IMR-90 (cell line): ENCODE measurements at regions not wholly inside any gene's neighbourhood (a gene's known extent, or its start where the extent isn't known, plus 50 kb on each side); places are given as distances from the start of the nearest gene placed in this dataset.
"Not testable (repeated sequence)": the region's sequence is repeated elsewhere in the genome, so short reads cannot be mapped to it uniquely, and the experiment has no call there.

Experiments
- ATAC-seq: fragments of 200-7000 bp; cut with Tn5 transposase; 2 replicates; pipeline ENCODE4 v1.9.1; 2020; ENCODE audit warnings: low read depth, mild to moderate bottlenecking, moderate library complexity
- BruUV-seq: library from RNA; stranded (reverse); fragments of 400-500 nt; replicated peaks from 2 replicates; lab custom pipeline; 2021; lab: Mats Ljungman, UMichigan
- CTCF ChIA-PET: fragments of 300-600 bp; formaldehyde crosslinking; extraction: SDS; loops from one replicate; lab custom pipeline; 2021; ENCODE audit warnings: antibody characterized with exemption; lab: Yijun Ruan, JAX
- POLR2A ChIA-PET: fragments of 300-600 bp; sonication (Branson Sonifier 250); formaldehyde crosslinking; loops from one replicate; lab custom pipeline; 2022; ENCODE audit warnings: antibody characterized with exemption; ENCODE audit not compliant: unreplicated experiment; lab: Charles Lee
- DNase-seq: peaks from one replicate; pipeline ENCODE4 v3.0.0; 2013
- H2AFZ ChIP-seq: replicated peaks from 2 replicates; pipeline ENCODE3; 2013; ENCODE audit warnings: low read length, mild to moderate bottlenecking; ENCODE audit not compliant: poor library complexity
- H2AK5ac ChIP-seq: 2 replicates; pipeline ENCODE4 v1.6.1; 2013; ENCODE audit warnings: low read depth, low read length, inconsistent platforms
- H2AK9ac ChIP-seq: replicated peaks from 2 replicates; pipeline ENCODE3; 2013; ENCODE audit warnings: mild to moderate bottlenecking, low read depth, low read length, moderate library complexity; ENCODE audit not compliant: poor library complexity
- H2BK120ac ChIP-seq: 2 replicates; pipeline ENCODE4 v1.6.1; 2013; ENCODE audit warnings: low read depth, low read length, inconsistent platforms
- H2BK15ac ChIP-seq: 3 replicates; pipeline ENCODE4 v1.6.1; 2013; ENCODE audit warnings: low read depth, low read length, inconsistent platforms
- H2BK20ac ChIP-seq: 2 replicates; pipeline ENCODE4 v1.6.1; 2013; ENCODE audit warnings: low read depth, mild to moderate bottlenecking, inconsistent platforms, low read length, moderate library complexity
- H2BK5ac ChIP-seq: 2 replicates; pipeline ENCODE4 v1.6.1; 2013; ENCODE audit warnings: mild to moderate bottlenecking, low read depth, low read length, inconsistent platforms; ENCODE audit not compliant: poor library complexity, severe bottlenecking
- H3K14ac ChIP-seq: replicated peaks from 2 replicates; pipeline ENCODE4 v1.6.1; 2013; ENCODE audit warnings: low read depth, low read length, inconsistent platforms
- H3K18ac ChIP-seq: 2 replicates; pipeline ENCODE4 v1.6.1; 2013; ENCODE audit warnings: low read depth, low read length, control low read depth
- H3K23ac ChIP-seq: 2 replicates; pipeline ENCODE4 v1.6.1; 2013; ENCODE audit warnings: low read depth, low read length, inconsistent platforms
- H3K27ac ChIP-seq: 2 replicates; pipeline ENCODE4 v1.5.1; 2013; ENCODE audit warnings: mild to moderate bottlenecking, control low read depth, low read length; ENCODE audit not compliant: insufficient read depth
- H3K27me3 ChIP-seq: 2 replicates; pipeline ENCODE4 v1.6.1; 2013; ENCODE audit warnings: low read length; ENCODE audit not compliant: control insufficient read depth, insufficient read depth
- H3K36me3 ChIP-seq: 2 replicates; pipeline ENCODE4 v1.6.1; 2013; ENCODE audit warnings: low read length, mixed read lengths; ENCODE audit not compliant: control insufficient read depth, insufficient read depth
- H3K4ac ChIP-seq: 2 replicates; pipeline ENCODE4 v1.6.1; 2013; ENCODE audit warnings: low read depth, low read length, inconsistent platforms
- H3K4me1 ChIP-seq: 2 replicates; pipeline ENCODE4 v1.6.1; 2013; ENCODE audit warnings: low read length, mixed read lengths; ENCODE audit not compliant: control insufficient read depth, insufficient read depth
- H3K4me2 ChIP-seq: 2 replicates; pipeline ENCODE4 v1.6.1; 2013; ENCODE audit warnings: low read depth, mild to moderate bottlenecking, control low read depth, low read length, moderate library complexity
- H3K4me3 ChIP-seq: 2 replicates; pipeline ENCODE4 v1.5.1; 2013; ENCODE audit warnings: low read depth, mild to moderate bottlenecking, control low read depth, low read length, moderate library complexity; ENCODE audit not compliant: insufficient read depth
- H3K56ac ChIP-seq: 2 replicates; pipeline ENCODE4 v1.6.1; 2013; ENCODE audit warnings: low read length, inconsistent platforms; ENCODE audit not compliant: insufficient read depth; ENCODE audit errors: extremely low read depth
- H3K79me1 ChIP-seq, 2 experiments: 2 replicates each; pipeline ENCODE4 v1.6.1; 2013; ENCODE audit warnings: low read length in 2 of 2, inconsistent platforms in 1 of 2, low read depth in 1 of 2
- H3K9ac ChIP-seq: 2 replicates; pipeline ENCODE4 v1.6.1; 2013; ENCODE audit warnings: low read depth, low read length, control low read depth
- H3K9me1 ChIP-seq: 2 replicates; pipeline ENCODE4 v1.6.1; 2013; ENCODE audit warnings: low read length, inconsistent platforms; ENCODE audit not compliant: insufficient read depth
- H3K9me3 ChIP-seq: 2 replicates; pipeline ENCODE4 v1.6.1; 2013; ENCODE audit warnings: low read length; ENCODE audit not compliant: control insufficient read depth, insufficient read depth
- H4K20me1 ChIP-seq: 2 replicates; pipeline ENCODE4 v1.6.1; 2013; ENCODE audit warnings: low read length, inconsistent platforms; ENCODE audit not compliant: insufficient read depth
- H4K5ac ChIP-seq: 2 replicates; pipeline ENCODE4 v1.6.1; 2013; ENCODE audit warnings: mild to moderate bottlenecking, low read depth, low read length, control low read depth
- H4K8ac ChIP-seq, 2 experiments: 2 replicates each; pipeline ENCODE4 v1.6.1; 2013; ENCODE audit warnings: low read depth in 2 of 2, low read length in 2 of 2, control low read depth in 1 of 2, inconsistent platforms in 1 of 2
- H4K91ac ChIP-seq: 2 replicates; pipeline ENCODE4 v1.6.1; 2013; ENCODE audit warnings: low read depth, low read length, inconsistent platforms; ENCODE audit not compliant: insufficient read depth
- WGBS, 2 experiments: methylation state at CpG; one replicate each; pipeline versions ENCODE4 v1.1.5 to v1.1.7; 2013; ENCODE audit warnings: missing lambda C conversion rate in 2 of 2; ENCODE audit not compliant: insufficient read length in 1 of 2; ENCODE audit errors: extremely low coverage in 2 of 2; 5-methylcytosine and 5-hydroxymethylcytosine counted together
- dilution Hi-C: fragments of 300-500 bp; cut with HindIII; formaldehyde crosslinking; loops from one replicate; pipeline ENCODE4 v1.14.3; 2018; ENCODE audit warnings: low sequenced_read_pairs; ENCODE audit not compliant: unreplicated experiment
- in situ Hi-C: fragments of 300-500 bp; cut with MboI; formaldehyde crosslinking; loops from 3 replicates; pipeline ENCODE4 v1.14.3; 2019; ENCODE audit warnings: low sequenced_read_pairs, inconsistent platforms, mixed read lengths
- intact Hi-C: fragments of 100-400 bp; cut with micrococcal nuclease; formaldehyde crosslinking; loops from 2 replicates; pipeline ENCODE4 v1.10.0; 2022

DNA sequence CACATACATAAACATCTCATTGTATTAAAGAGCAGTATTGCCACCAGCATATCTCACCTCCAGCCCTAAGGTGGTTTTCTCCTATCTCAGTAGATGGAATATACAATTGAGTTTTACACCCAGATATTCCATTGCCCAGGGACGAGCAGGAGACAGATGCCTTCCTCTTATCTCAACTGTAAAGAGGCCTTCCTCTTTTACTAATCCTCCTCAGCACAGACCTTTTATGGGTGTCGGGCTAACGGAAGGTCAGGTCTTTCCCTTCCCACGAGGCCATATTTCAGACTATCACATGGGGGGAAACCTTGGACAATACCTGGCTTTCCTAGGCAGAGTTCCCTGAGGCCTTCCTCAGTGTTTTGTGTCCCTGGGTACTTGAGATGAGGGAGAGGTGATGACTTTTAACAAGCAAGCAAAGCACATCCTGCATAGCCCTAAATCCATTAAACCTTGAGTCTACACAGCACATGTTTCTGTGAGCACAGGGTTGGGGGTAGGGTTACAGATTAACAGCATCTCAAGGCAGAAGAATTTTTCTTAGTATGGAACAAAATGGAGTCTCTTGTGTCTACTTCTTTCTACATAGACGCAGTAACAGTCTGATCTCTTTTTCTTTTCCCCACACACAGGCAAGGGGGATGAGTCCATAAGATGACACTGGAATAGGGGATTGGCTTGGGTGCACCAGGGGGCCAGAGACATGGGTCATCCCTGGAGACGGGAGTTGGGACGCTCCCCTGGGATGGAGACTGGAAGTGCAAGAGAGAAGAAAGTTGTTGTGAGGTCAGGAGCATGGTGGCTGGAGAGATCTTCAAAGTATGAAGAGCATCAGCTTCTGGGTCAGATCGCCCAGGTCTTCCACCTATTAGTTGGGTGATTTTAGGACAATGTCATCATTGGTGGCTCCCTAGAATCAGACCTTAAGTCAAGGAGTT lies 82.5 kb upstream of the ADGRA3 start:
- not testable (repeated sequence) for H2BK15ac ChIP-seq, BruUV-seq

DNA sequence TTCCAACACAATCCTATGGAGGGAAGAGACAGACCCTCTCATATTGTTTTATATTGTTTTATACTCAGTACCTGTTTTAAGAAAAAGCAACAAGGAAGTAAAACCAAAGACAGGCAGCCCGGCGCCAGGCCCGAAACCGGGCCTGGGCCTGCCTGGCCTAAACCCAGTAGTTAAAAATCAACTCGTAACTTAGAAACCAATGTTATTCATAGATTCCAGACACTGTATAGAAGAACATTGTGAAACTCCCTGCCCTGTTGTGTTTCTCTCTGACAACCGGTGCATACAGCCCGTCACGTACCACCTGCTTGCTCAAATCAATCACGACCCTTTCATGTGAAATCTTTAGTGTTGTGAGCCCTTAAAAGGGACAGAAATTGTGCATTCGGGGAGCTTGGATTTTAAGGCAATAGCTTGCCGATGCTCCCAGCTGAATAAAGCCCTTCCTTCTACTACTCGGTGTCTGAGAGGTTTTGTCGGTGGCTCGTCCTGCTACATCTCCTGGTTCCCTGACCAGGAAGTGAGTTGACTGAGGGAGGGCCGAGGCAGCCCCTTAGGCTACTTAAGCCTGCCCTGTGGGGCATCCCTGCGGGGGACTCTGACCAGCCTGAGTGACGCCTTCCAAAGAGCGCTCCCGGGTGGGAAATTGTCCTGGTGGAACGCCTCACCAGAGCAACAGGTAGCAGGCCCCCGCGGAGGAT lies 83.5 kb upstream of the ADGRA3 start:
- H3K9me3 ChIP-seq, H3K27ac ChIP-seq, H2AK9ac ChIP-seq, H2BK20ac ChIP-seq, DNase-seq, H3K79me1 ChIP-seq, dilution Hi-C loops, H3K23ac ChIP-seq, H3K4me1 ChIP-seq, H3K9me1 ChIP-seq, H3K56ac ChIP-seq, BruUV-seq, H3K9ac ChIP-seq, H2BK15ac ChIP-seq, H3K4ac ChIP-seq, H2BK5ac ChIP-seq, CTCF ChIA-PET, intact Hi-C loops, H3K27me3 ChIP-seq, H4K91ac ChIP-seq, H3K4me3 ChIP-seq, ATAC-seq, H3K18ac ChIP-seq, in situ Hi-C loops, H4K8ac ChIP-seq, H2AK5ac ChIP-seq, H2BK120ac ChIP-seq, H2AFZ ChIP-seq, H4K5ac ChIP-seq, POLR2A ChIA-PET, H3K36me3 ChIP-seq, H4K20me1 ChIP-seq, H3K14ac ChIP-seq, H3K4me2 ChIP-seq: not testable (repeated sequence)
- WGBS, 2 experiments: 86% methylated on average over 10 of the region's 22 CpGs; no CpG with 5 or more reads in 1 of the 2 experiments

More for the DNA sequence above, 82.5 kb upstream of the ADGRA3 start:
- H4K8ac ChIP-seq, POLR2A ChIA-PET, H3K4me3 ChIP-seq, H3K4ac ChIP-seq, H3K9ac ChIP-seq, H4K20me1 ChIP-seq, H2AK9ac ChIP-seq, DNase-seq, H3K27me3 ChIP-seq, H3K56ac ChIP-seq, ATAC-seq, intact Hi-C loops, H2BK120ac ChIP-seq, in situ Hi-C loops, H3K4me2 ChIP-seq, H2BK20ac ChIP-seq, dilution Hi-C loops, H3K79me1 ChIP-seq, H4K5ac ChIP-seq, H3K27ac ChIP-seq, CTCF ChIA-PET, H4K91ac ChIP-seq, H3K36me3 ChIP-seq, H3K18ac ChIP-seq, H3K9me1 ChIP-seq, H3K14ac ChIP-seq, H3K9me3 ChIP-seq, H3K23ac ChIP-seq, H2BK5ac ChIP-seq, H2AK5ac ChIP-seq, H3K4me1 ChIP-seq, H2AFZ ChIP-seq: not testable (repeated sequence)
- WGBS, 2 experiments: 83% methylated on average over 1 of the region's 8 CpGs; no CpG with 5 or more reads in 1 of the 2 experiments
